RPMI8226 (cell line): ENCODE measurements at regions not wholly inside any gene's neighbourhood (a gene's known extent, or its start where the extent isn't known, plus 50 kb on each side); places are given as distances from the start of the nearest gene placed in this dataset.
A peak's percentile ranks its signal among the peaks of the same experiment; 100 is the strongest.
"Not testable (repeated sequence)": the region's sequence is repeated elsewhere in the genome, so short reads cannot be mapped to it uniquely, and the experiment has no call there.

Experiments used
- DNase-seq: peaks from one replicate; pipeline ENCODE4 v3.0.0-alpha.2; 2015

GRCh38 chr1:116265931-116266863 is 106.8 kb upstream of the ATP1A1 start:
- peak; percentile 26 for DNase-seq

GRCh38 chr1:116266864-116267212 is 106.2 kb upstream of the ATP1A1 start:
- no peak for DNase-seq

- peak; percentile 95 for DNase-seq
Measured at GRCh38 chr1:116268211-116268610, 104.8 kb upstream of the ATP1A1 start.

GRCh38 chr1:116270316-116271057 is 102.6 kb upstream of the ATP1A1 start:
- no peak for DNase-seq

- DNase-seq, result no peak
Measured at GRCh38 chr1:116273042-116273783, 99.8 kb upstream of the ATP1A1 start.

- no peak for DNase-seq
Measured at GRCh38 chr1:116276532-116276931, 96.5 kb upstream of the ATP1A1 start.

- DNase-seq, result no peak
Measured at GRCh38 chr1:116277840-116278540, 95.1 kb upstream of the ATP1A1 start.

- DNase-seq, result no peak
Measured at GRCh38 chr1:116278541-116278866, 94.5 kb upstream of the ATP1A1 start.

- no peak for DNase-seq
Measured at GRCh38 chr1:116279715-116280114, 93.3 kb upstream of the ATP1A1 start.

GRCh38 chr1:116284819-116285390 is 88.1 kb upstream of the ATP1A1 start:
- DNase-seq, result peak; percentile 62

- DNase-seq, result peak; percentile 13
Measured at GRCh38 chr1:116286541-116286971, 86.5 kb upstream of the ATP1A1 start.

GRCh38 chr1:116287341-116288200 is 85.5 kb upstream of the ATP1A1 start:
- no peak for DNase-seq

GRCh38 chr1:116288201-116288598 is 84.8 kb upstream of the ATP1A1 start:
- peak; percentile 78 for DNase-seq

GRCh38 chr1:116289193-116289592 is 83.9 kb upstream of the ATP1A1 start:
- DNase-seq, result no peak

GRCh38 chr1:116290085-116290705 is 82.8 kb upstream of the ATP1A1 start:
- DNase-seq, result no peak

GRCh38 chr1:116291024-116291423 is 82.0 kb upstream of the ATP1A1 start:
- DNase-seq, result no peak

- no peak for DNase-seq
Measured at GRCh38 chr1:116292929-116293725, 79.9 kb upstream of the ATP1A1 start.

GRCh38 chr1:116297495-116298212 is 75.4 kb upstream of the ATP1A1 start:
- no peak for DNase-seq

- DNase-seq, result not testable (repeated sequence)
Measured at GRCh38 chr1:116298213-116298579, 74.8 kb upstream of the ATP1A1 start.
